Stromal cell of bone marrow (primary cell): ENCODE measurements at regions not wholly inside any gene's neighbourhood (a gene's known extent, or its start where the extent isn't known, plus 50 kb on each side); places are given as distances from the start of the nearest gene placed in this dataset.
A peak's percentile ranks its signal among the peaks of the same experiment; 100 is the strongest.

Experiments
- DNase-seq: peaks from one replicate; pipeline ENCODE4 v3.0.0-alpha.2; 2012; ENCODE audit warnings: low read depth

DNA sequence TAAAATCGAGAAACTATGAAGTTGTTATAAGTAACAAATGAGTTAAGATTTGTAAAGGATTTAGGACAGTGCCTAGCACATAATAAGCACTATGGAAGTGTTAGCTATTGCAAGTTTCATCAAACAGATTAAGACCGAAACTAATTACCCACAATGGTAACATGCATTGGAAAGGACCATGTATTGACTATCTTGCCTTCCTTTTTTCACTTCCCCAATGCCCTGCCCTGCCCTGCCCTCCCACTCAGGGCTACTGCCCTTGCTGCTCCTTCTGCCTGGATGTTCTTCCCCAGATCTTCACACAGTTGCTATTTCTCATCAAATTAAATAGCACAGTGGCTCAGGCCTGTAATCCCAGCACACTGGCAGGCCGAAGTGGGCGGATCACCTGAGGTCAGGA, 202.1 kb upstream of the PSMD7 start:
- no peak for DNase-seq

DNA sequence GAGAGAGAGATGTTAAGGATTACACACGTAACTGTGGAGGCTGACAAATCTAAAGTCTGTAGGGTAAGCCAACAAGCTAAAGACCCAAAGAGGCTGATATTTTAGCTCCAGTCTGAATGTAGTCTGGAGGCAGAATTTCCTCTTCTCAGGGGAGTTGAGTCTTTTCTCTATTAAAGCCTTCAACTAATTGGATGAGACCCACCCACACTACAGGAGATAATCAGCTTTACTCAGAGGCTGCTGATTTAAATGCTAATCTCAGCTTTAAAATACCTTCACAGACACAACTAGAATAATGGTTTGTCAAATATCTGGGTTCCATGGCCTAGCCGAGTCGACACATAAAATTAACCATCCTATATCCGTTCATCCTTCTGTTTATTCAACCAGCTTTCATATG, 204.3 kb upstream of the PSMD7 start:
- DNase-seq = no peak

DNA sequence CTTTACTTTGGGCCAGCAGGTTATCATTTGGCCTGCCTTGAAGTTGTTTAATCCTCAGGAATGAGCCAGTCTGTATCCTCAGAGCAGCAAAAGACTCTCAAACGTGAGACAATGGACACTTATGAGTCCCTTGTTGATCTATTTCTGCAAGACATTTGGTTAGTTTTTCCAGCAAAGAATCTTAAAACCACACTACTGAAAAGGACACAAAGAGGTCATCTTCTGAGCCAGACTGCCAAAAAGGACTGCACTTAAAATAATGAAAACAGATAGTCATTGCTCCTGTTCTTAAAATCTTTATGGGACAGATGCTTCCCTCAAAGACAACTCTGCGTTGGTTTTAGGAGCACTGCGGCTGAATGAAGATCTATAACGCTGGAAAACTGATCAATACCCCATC, 205.7 kb upstream of the PSMD7 start:
- DNase-seq = no peak

DNA sequence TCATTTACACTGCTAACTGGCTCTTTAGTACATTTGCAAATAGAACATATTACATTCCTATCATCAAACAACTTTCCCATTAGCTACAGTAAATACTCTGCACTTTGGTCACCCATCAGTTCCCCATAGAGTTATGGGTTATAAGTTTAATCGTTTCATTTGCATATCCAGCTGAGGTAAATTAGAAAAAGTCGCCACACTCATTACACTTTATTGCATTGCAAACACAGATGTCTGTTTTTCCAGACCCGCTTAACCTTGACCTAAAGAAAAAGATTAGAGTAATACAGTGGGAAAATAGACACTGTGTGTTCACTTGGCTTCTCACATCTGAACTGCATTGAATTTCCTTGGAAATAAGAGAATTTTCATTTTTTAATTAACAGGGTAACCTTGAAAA, 213.1 kb upstream of the PSMD7 start:
- DNase-seq = no peak

DNA sequence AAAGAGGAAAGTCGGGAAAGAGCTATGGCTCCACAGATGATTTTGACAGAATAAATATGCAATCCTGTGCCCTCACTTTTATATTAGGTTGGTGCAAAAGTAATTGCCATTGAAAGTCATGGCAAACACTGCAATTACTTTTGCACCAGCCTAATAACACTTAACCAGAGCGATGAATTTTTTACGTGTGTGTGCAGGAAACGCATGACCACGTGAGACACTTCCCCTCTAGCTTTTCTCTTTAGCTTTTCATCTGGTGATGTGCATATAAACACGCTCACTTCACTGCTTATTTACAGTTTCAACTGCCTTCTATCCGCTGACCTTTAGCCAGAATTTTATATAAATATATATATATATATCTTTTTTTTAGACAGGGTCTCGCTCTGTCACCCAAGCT, 216.3 kb upstream of the PSMD7 start:
- DNase-seq = no peak

DNA sequence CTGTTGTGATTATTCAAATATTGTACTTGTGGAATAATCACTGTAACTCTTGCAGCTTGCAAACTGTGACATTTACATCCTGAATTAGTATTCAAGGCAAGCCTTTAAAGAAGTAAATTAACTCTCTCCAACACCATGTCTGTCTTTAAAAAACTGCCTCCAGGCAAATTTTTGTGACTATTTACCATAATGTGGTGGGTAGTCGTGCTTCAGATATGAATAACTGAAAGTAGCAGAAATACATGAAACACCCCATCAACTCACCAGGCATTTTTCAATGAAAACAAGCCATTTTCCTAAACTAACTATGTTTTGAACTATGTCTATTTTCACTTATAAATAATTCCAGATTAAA, 217.4 kb upstream of the PSMD7 start:
- no peak for DNase-seq

DNA sequence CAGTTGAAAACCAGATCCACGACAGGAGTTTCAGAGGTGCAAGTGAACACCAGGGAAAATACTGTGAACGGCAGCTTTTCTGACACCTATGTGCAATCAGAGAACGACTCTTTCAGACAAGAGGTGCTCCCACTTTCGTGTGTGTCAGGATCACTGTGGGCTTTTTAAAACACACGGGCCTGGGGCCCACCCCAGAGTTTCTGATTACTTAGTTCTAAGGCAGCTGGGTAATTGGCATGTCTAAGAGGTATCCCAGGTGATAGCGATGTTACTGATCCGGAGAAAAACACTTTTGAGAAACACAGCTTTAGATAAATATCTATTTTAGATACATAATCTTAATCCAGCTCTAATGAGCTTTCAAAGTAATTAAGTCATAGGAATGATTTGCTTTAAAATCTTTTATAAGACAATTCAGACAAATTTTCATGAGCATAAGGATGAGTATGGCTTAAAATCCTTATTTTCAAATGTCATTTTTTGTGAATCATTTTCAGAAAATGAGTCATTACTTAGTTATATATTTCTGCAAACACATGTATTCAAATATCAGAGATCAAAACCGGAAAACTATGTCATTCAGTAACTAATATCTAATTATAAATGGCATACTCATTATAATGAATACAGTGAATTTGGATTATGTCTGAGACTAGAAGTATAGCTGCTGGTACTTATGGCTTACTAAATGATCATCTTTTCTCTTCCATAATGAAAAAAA, 217.9 kb upstream of the PSMD7 start:
- no peak for DNase-seq

DNA sequence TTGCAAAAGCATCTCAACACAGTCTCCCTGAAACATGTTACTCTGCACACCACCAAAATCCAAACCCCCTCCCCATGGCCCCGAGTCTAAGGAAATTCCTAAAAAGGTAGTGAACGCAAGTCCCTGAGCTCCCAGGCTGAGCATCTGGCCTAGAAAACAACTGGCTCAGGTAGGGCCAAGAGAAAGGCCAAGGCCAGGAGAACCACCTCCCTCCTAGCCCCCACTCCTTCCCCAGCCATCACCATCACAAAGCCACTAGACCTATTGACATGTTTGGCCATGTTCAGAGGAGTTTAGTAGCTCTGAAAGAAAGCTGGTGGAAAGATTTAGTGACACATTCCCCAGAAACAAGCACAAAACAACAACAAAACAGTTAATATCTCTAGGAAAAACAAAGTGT, 220.0 kb upstream of the PSMD7 start:
- no peak for DNase-seq

DNA sequence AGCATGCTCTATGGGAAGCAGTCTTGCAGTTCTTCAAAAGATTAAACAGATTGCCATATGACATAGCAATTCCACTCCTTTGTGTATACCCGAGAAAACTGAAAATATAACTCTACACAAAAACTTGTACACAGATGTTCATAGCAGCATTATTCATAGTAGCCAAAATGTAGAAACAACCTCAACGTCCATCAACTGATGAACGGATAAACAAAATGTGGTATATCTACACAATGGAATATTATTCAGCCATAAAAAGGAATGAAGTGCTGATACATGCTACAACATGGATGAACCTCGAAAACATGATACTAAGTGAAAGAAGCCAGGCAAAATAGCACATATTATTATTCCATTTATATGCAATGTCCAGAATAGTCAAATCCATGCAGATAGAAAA, 221.2 kb upstream of the PSMD7 start:
- DNase-seq = no peak

DNA sequence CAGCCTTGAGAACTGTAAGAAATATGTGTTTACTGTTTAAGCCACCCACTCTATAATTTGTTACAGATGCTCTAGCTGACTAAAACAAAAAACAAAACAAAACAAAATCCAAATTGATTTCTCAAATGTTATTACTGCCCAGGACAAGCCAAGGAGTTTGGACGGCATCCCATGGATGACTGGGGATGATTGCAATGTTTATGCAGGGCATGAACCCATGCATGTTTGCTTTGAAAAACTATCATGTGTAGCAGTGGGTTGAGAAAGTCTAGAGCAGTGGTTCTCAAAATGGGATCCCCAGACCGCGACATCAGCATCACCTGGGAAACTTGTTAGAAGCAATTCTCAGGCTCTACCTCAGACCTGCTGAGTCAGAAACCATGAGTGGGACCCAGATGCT, 223.2 kb upstream of the PSMD7 start:
- DNase-seq = peak; percentile 20

DNA sequence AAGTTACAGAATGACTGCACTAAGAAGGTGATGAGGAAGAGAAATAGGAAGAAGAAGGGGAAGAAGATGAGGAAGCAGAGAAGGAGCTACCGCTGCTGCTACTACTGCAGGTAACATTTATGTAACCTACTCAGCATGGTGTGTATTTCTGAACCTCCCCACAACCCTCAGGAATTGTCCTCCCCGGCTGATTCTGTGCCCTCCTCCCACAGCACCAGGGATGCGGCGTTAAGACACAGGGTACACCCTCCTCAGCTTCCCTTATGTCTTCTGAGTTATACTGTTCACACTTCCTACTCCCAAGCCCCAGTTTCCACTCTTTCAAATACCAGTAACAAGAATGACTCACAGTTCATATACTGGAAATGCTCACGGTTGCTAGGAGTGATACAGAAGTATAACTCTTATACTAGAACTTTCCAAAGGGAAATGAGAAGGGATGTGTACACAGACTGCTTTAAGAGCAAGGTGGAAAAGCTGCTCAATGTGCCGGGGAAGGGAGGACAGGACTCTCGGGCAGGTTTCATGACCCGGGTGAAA, 224.5 kb upstream of the PSMD7 start:
- DNase-seq = peak; percentile 1

DNA sequence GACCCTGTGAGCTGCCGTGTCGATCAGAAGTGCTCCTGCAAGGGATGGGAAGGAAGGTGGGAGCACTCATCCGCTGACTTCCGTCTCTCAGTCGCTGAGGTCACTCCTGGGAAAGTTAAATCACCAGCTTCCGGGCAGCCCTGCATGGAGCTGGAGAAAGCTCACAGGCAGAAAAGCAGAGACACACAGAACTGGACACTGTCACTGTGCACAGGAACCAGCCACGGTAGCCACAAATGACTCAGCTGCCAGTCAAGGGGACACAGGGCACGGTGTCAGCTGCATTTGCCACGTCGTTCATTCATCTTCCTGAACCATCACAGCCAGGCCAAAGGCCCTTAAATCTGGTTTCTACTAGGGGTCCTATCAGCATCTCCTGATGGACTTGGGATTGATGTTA, 226.4 kb upstream of the PSMD7 start:
- DNase-seq = no peak

DNA sequence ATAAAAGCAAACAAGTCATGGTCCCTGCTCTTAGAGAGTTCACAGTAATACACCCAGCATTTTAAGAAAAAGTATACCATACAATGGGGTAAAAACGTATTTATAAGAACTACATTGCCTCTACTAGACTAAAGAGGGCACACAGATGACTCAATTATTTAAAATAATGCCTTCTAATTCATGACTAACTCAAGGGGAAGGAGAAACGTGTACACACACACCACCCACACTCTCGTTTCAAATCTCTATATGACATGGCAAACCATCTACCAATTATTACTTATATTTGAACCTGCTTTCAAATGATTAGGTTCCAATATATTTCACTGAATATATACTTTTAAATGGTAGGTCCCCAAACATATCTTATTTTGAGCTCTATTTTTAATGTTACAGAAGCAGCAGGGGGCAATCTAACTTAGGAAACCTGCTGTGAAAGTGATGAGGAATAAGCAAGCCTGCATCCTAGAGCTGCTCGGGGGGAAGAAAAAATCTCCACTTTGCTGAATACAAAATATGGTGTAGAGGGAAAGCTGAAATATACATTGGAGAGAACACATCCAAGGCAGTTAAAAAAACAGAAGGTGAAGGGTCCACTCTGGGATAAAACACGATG, 232.4 kb upstream of the PSMD7 start:
- DNase-seq = peak; percentile 1

DNA sequence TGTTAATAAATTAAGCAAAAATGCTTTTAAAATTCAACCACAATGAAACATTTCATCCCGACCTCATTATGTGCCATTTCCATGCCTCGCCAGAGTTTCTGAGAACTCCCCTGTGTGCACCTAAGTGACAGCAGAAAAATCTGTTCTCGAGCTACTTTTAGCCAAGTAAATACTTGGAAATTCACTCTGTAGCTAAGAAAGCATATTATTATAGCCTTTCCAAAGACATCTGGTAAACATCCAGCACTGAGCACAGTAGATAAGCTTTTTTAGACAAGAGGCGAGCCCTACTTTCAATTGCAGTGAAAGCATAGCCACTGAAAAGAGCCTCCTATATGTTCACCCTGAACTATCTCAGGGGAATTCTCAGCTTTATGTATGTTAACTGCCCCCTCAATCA, 242.8 kb upstream of the PSMD7 start:
- no peak for DNase-seq

DNA sequence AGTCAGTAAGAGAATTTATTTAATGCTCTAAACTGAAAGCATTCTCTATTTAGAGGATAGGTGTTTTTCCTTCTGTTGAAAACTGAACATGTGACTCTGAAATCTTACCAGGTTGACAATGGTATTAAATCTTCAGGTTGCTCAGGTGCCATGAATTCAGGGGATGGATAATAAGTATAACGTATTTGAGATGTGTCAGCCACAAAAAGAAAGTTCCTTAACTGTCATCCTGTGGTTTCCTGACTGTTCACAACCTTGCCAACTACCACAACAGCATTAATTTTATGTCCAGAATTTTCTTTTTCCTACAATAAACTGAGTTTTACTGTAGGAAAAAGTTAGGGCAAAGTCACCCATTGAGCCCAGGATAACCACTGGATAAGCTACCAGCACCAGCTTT, 243.3 kb upstream of the PSMD7 start:
- DNase-seq = no peak

DNA sequence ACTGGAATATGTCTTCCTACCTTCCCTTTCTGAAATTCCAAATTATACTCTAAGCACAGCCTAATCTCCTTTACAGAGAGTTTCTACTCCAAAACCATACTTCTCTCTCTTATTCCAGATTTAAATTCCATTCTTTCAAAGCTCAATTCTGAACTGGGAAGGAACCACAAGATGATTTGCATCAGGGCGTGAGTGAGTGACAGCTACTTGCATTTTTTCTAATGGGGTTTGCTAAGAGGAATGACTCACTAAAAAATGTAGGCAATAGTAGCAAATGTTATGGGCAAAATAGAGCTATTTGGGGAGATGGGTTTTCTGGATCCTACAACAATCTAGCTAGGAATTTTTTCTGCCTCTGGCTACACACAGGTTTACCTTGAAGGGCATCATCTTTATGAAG, 244.6 kb upstream of the PSMD7 start:
- DNase-seq = no peak

DNA sequence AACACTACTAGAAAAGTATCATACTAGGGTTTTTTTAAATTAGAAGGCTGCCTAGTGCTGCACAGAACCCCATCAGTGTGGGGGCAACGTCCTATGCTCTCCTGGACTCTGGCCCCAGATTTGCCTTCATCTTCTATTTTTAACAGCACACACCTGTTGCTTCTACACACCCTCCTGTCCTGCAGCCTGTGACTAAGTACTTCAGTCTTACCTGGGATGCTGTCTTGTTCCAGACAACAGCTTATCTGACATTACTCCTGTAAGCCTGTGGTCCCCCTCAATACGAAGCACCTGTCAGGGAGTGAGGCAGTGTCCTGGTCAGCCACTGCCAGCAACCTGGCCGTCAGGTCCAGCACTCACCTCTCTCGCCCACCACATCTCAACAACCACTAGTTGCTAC, 247.6 kb upstream of the PSMD7 start:
- no peak for DNase-seq

DNA sequence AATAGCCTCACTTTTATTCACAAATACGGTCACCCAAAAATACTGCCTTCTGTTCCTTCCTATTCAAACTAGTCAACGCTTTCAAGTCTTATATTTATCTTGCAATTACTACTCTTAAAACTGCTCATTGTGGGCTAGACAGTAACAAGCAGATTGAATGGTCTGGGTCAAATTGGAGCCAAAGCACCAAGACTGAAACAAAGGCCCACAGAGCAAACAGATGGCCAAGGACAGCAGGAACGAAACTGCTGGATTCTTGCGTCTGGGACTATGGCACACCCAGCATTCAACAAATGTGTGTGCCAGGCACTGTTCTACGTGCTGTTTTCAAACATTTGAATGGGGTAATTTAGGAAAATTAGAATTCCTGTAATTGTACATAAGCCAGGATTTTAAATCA, 250.1 kb upstream of the PSMD7 start:
- no peak for DNase-seq

DNA sequence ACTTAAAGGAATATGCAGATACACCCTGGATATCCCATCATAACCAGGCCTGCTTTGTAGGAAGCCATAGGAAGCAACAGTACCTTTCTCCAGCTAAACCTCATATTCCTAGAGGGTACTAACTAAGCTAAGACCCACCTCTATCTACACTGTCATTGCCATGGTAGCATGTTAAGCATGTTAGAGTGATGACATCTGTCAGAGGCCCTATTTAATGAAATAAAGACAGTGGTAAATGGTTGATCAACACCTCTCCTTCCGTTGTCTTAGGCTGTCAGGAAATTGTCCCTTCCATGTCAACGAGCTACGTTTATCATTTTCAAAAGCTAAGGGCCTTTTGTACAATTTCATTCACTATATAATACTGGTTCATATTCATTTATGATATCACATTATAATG, 251.1 kb upstream of the PSMD7 start:
- no peak for DNase-seq

DNA sequence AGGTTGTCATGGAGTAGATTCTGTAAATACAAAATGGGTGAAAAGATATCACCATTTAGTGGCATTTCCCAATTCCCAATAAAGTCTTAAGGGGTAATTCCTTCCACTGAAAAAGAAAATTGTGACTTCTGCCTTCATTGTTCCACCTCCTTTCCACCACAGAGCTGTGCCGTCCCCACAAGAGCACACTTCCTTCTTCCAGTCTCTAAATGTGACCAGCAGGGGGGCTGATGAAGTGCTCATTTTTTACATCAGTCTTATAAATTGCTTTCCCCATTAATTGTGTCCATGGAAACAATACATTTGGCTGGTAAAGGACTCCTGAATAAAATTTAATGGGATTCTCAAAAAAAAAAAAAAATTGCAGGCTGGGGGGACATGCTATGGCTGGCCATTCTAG, 260.8 kb upstream of the PSMD7 start:
- no peak for DNase-seq

DNA sequence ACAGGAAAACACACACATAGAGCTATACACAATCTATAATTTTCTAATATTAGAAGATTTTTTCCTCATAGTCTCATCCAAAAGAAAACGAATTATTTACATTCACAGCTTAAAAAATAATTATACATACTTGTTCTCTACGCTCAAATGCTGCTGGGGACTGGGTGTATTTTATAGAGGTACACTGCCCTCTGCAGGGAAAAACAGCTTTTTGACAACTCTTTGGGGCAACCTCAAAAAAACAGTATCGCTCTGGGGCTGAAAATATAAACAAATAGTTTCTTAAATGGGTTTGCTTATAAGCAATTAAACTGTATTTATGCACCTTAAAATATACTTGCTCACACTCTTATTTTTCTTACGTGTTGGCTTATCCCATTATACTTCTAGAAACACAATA, 261.8 kb upstream of the PSMD7 start:
- no peak for DNase-seq

DNA sequence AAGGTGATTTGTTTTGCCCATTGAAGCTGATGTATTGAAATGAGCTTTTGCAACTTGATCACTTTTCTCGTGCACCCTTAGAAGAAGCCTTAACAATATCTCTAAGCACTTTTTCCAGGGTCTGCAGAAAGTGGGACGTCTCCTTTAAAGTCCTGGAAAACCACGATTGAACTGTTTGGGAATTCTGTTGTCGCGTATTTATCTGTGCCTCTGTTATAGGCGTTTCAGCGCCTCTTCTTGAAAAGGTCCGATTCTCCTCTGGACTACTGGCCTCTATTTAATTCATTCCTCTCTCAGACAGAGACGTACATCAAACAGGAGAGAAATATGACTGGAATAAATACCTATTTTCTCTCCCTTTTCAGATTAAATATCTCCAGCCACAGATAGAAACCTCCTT, 262.4 kb upstream of the PSMD7 start:
- no peak for DNase-seq

DNA sequence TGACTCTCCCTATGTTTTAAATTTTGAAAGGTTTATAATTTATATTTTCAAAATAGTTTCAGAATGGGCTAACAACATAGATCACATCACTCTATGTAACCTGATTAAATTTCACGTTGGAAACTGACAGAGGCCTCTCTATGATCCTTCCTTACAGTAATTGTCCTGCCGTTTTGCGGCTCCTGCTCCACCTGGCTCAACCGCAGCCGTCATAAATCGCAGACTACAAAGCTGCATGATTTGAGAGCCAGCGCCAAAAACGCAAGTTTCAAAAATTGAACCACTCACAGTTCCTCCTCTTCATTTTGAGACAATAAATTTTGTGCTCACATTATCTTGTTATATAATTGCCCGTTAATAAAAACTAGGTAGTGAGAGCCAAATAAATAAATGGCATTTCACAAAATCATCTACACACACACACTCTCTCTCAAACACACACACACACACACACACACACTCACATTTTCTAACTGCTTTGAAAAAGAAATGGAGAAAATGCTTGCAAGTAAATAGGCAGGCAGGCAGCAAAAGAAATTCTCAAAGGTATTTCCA, 263.1 kb upstream of the PSMD7 start:
- DNase-seq = no peak

DNA sequence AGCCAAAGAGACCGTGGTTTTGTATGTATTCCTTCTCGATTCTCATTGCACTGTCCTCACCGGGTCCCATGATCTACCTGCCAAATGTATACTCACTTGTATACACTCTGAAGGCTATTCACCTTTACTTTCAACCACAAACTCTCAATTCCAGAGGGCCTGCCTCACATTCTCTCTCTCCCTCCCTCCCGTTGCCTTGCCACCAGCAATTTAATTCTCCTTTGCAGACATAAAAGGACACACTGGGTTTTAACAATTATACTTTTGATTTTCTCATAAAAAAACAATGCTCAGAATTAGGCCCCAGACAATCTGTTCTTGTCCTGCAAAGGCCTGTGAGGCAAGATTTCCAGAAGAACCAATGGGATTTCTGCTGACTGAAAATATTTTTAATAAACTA, 265.1 kb upstream of the PSMD7 start:
- no peak for DNase-seq
